ENCODE measurements at regions not wholly inside any gene's neighbourhood (a gene's known extent, or its start where the extent isn't known, plus 50 kb on each side); places are given as distances from the start of the nearest gene placed in this dataset.
"Not testable (repeated sequence)": the region's sequence is repeated elsewhere in the genome, so short reads cannot be mapped to it uniquely, and the experiment has no call there.

- WGBS = 98% methylated on average over 6 of the region's 19 CpGs
- H3K27ac ChIP-seq (replicated peaks in 1 of 4); H3K9me3 ChIP-seq; H3K36me3 ChIP-seq; intact Hi-C loops (cut with DNase I); H3K4me1 ChIP-seq; H3K4me3 ChIP-seq; H3K27me3 ChIP-seq: not testable (repeated sequence)
- peak; percentile 87 for DNase-seq (ENCODE audit: extremely low spot score)
Measured at GRCh38 chr3:195647912-195648702, 64.4 kb upstream of the APOD start.

GRCh38 chr3:195645872-195646271 is 62.1 kb upstream of the APOD start:
- 86% methylated on average over 8 of the region's 8 CpGs for WGBS
- intact Hi-C loops (cut with DNase I); H3K4me3 ChIP-seq; H3K27ac ChIP-seq (replicated peaks in 1 of 4); H3K9me3 ChIP-seq; H3K27me3 ChIP-seq; H3K4me1 ChIP-seq: not testable (repeated sequence)
- H3K36me3 ChIP-seq = peaks cover 0 to 13% (median 0%) of the 10 kb centered on the region in 4 donors
- DNase-seq (ENCODE audit: extremely low spot score) = peak; percentile 78

GRCh38 chr3:195643245-195643644 is 59.5 kb upstream of the APOD start:
- peaks cover 0 to 11% (median 0%) of the 10 kb centered on the region in 4 donors for H3K36me3 ChIP-seq
- 77% methylated on average over 9 of the region's 11 CpGs for WGBS
- H3K9me3 ChIP-seq; H3K27ac ChIP-seq (replicated peaks in 1 of 4); DNase-seq (ENCODE audit: extremely low spot score); H3K4me1 ChIP-seq; H3K27me3 ChIP-seq; H3K4me3 ChIP-seq; intact Hi-C loops (cut with DNase I): not testable (repeated sequence)

GRCh38 chr3:195642311-195642710 is 58.6 kb upstream of the APOD start:
- H3K27me3 ChIP-seq; H3K9me3 ChIP-seq; H3K4me1 ChIP-seq; H3K4me3 ChIP-seq; DNase-seq (ENCODE audit: extremely low spot score); H3K27ac ChIP-seq (replicated peaks in 1 of 4); intact Hi-C loops (cut with DNase I); H3K36me3 ChIP-seq: not testable (repeated sequence)
- 89% methylated on average over 15 of the region's 15 CpGs for WGBS

GRCh38 chr3:195638456-195638855 is 54.7 kb upstream of the APOD start:
- 79% methylated on average over 5 of the region's 10 CpGs for WGBS
- H3K4me3 ChIP-seq; intact Hi-C loops (cut with DNase I); H3K4me1 ChIP-seq; DNase-seq (ENCODE audit: extremely low spot score); H3K9me3 ChIP-seq; H3K27me3 ChIP-seq; H3K36me3 ChIP-seq; H3K27ac ChIP-seq (replicated peaks in 1 of 4): not testable (repeated sequence)

GRCh38 chr3:195637473-195638233 is 53.9 kb upstream of the APOD start:
- DNase-seq (ENCODE audit: extremely low spot score); H3K36me3 ChIP-seq; intact Hi-C loops (cut with DNase I): not testable (repeated sequence)

GRCh38 chr3:195637011-195637410 is 53.3 kb upstream of the APOD start:
- H3K4me3 ChIP-seq; H3K4me1 ChIP-seq; H3K27me3 ChIP-seq; H3K36me3 ChIP-seq; intact Hi-C loops (cut with DNase I); H3K9me3 ChIP-seq; DNase-seq (ENCODE audit: extremely low spot score); H3K27ac ChIP-seq (replicated peaks in 1 of 4): not testable (repeated sequence)
- WGBS = 98% methylated on average over 5 of the region's 7 CpGs

More at GRCh38 chr3:195637473-195638233, 53.9 kb upstream of the APOD start:
- not testable (repeated sequence) for H3K4me3 ChIP-seq; H3K27me3 ChIP-seq; H3K9me3 ChIP-seq; H3K4me1 ChIP-seq; H3K27ac ChIP-seq (replicated peaks in 1 of 4)
- WGBS = 73% methylated on average over 14 of the region's 15 CpGs

- H3K9me3 ChIP-seq; H3K36me3 ChIP-seq; intact Hi-C loops (cut with DNase I); H3K4me3 ChIP-seq; H3K27me3 ChIP-seq; DNase-seq (ENCODE audit: extremely low spot score); H3K4me1 ChIP-seq: not testable (repeated sequence)
- H3K27ac ChIP-seq (replicated peaks in 1 of 4) = peak overlapping the region in 2 of 4 donors; percentile 11 to 71
- WGBS = 65% methylated on average over 11 of the region's 21 CpGs
Measured at GRCh38 chr3:195635898-195636685, 52.4 kb upstream of the APOD start.

- H3K36me3 ChIP-seq; H3K27me3 ChIP-seq; DNase-seq (ENCODE audit: extremely low spot score); H3K4me1 ChIP-seq; intact Hi-C loops (cut with DNase I); H3K9me3 ChIP-seq: not testable (repeated sequence)
- peak overlapping the region in 3 of 4 donors; percentile 29 to 47 (median 36) for H3K4me3 ChIP-seq
- no CpG with 5 or more reads among the region's 64 CpGs for WGBS
- peak overlapping the region in 2 of 4 donors; percentile 11 to 71 for H3K27ac ChIP-seq (replicated peaks in 1 of 4)
Measured at GRCh38 chr3:195635262-195635873, 51.6 kb upstream of the APOD start.

- H3K27me3 ChIP-seq; H3K4me1 ChIP-seq; DNase-seq (ENCODE audit: extremely low spot score); H3K36me3 ChIP-seq; intact Hi-C loops (cut with DNase I); H3K9me3 ChIP-seq: not testable (repeated sequence)
- Histone ChIP-seq H3K4me3 (peak overlapping the region; percentile 47 to 63 (median 54)), H3K27ac (replicated peaks in 1 of 4) (peak overlapping the region in 2 of 4 donors; percentile 59 to 78)
- WGBS = 0% methylated on average over 5 of the region's 70 CpGs
Measured at GRCh38 chr3:195634426-195635261, 50.9 kb upstream of the APOD start.
